ENCODE measurements at regions not wholly inside any gene's neighbourhood (a gene's known extent, or its start where the extent isn't known, plus 50 kb on each side); places are given as distances from the start of the nearest gene placed in this dataset.

GRCh38 chr10:125355657-125356056 lies 195.3 kb upstream of the CTBP2 start:
- ATAC-seq (ENCODE audit: low read depth) (no peak), DNase-seq (no peak)
- ChIA-PET CTCF (no interaction called here), POLR2A (no interaction called here)
- no peaks in the 10 kb centered on the region for H3K4me1 ChIP-seq (ENCODE audit: control insufficient read depth in 2 of 2, insufficient read depth in 2 of 2, low read length in 2 of 2)
- H3K27ac ChIP-seq (ENCODE audit: low read length in 2 of 2), result no peak overlapping the region
- Mint-ChIP-seq H3K4me1 (no peaks in the 10 kb centered on the region), H3K9me3 (ENCODE audit: insufficient read depth) (peaks cover 3% of the 10 kb centered on the region), H3K27me3 (peaks cover 9% of the 10 kb centered on the region), H3K27ac (no peak overlapping the region), H3K4me3 (no peak overlapping the region)
- H3K9me3 ChIP-seq (ENCODE audit: control extremely low read depth in 1 of 3, control insufficient read depth in 2 of 3, insufficient read depth in 1 of 3, low read length in 2 of 3), result peaks cover 0 to 15% (median 0%) of the 10 kb centered on the region in 3 donors
- no peak overlapping the region for H3K9ac ChIP-seq (ENCODE audit: low read length)
- 85% methylated on average over 13 of the region's 17 CpGs for WGBS (ENCODE audit: insufficient coverage)
- H3K79me2 ChIP-seq (ENCODE audit: control insufficient read depth, insufficient read depth, low read length), result no peaks in the 10 kb centered on the region
- no peaks in the 10 kb centered on the region for H4K20me1 ChIP-seq (ENCODE audit: control insufficient read depth, insufficient read depth, low read length, poor library complexity, severe bottlenecking)
- no peak overlapping the region for H2AFZ ChIP-seq (ENCODE audit: insufficient read depth, low read depth, low read length, poor library complexity, severe bottlenecking)
- H3K4me3 ChIP-seq (ENCODE audit: control extremely low read depth in 1 of 5, extremely low read depth in 1 of 5, insufficient read depth in 1 of 5, low read depth in 2 of 5, low read length in 4 of 5), result no peak overlapping the region
- TF ChIP-seq EZH2 (IDR thresholded peaks at IDR 0.05; ENCODE audit: borderline replicate concordance, insufficient read depth, low read depth, low read length, poor library complexity, severe bottlenecking) (no peak), CTCF (IDR thresholded peaks at IDR 0.05) (no peak)
- intact Hi-C loops (cut with micrococcal nuclease), result no loop called here
- no peaks in the 10 kb centered on the region for H3K36me3 ChIP-seq (replicated peaks in 1 of 2; ENCODE audit: control extremely low read depth in 1 of 2, control insufficient read depth in 1 of 2, extremely low read depth in 1 of 2, insufficient read depth in 2 of 2, low read length in 1 of 2)
- no peaks in the 10 kb centered on the region for H3K27me3 ChIP-seq (replicated peaks in 1 of 4; ENCODE audit: control extremely low read depth in 1 of 4, control insufficient read depth in 3 of 4, insufficient read depth in 4 of 4, low read length in 3 of 4)
- H3K4me2 ChIP-seq (replicated peaks; ENCODE audit: low read depth, low read length, poor library complexity, severe bottlenecking), result no peak overlapping the region

GRCh38 chr10:125350519-125350918 lies 190.2 kb upstream of the CTBP2 start:
- no peaks in the 10 kb centered on the region for H3K9me3 Mint-ChIP-seq (ENCODE audit: insufficient read depth)
- intact Hi-C loops (cut with micrococcal nuclease), result no loop called here
- no peaks in the 10 kb centered on the region for H3K36me3 ChIP-seq (replicated peaks in 1 of 2; ENCODE audit: control extremely low read depth in 1 of 2, control insufficient read depth in 1 of 2, extremely low read depth in 1 of 2, insufficient read depth in 2 of 2, low read length in 1 of 2)
- TF ChIP-seq CTCF (IDR thresholded peaks at IDR 0.05), result no peak
- TF ChIP-seq EZH2 (IDR thresholded peaks at IDR 0.05; ENCODE audit: borderline replicate concordance, insufficient read depth, low read depth, low read length, poor library complexity, severe bottlenecking), result no peak
- peaks cover 18% of the 10 kb centered on the region for H3K27me3 Mint-ChIP-seq
- H3K4me2 ChIP-seq (replicated peaks; ENCODE audit: low read depth, low read length, poor library complexity, severe bottlenecking), result no peak overlapping the region
- no peaks in the 10 kb centered on the region for H3K4me1 ChIP-seq (ENCODE audit: control insufficient read depth in 2 of 2, insufficient read depth in 2 of 2, low read length in 2 of 2)
- no peaks in the 10 kb centered on the region for H3K4me1 Mint-ChIP-seq
- H3K4me3 ChIP-seq (ENCODE audit: control extremely low read depth in 1 of 5, extremely low read depth in 1 of 5, insufficient read depth in 1 of 5, low read depth in 2 of 5, low read length in 4 of 5), result no peak overlapping the region
- ChIA-PET POLR2A (no interaction called here), CTCF (no interaction called here)
- H4K20me1 ChIP-seq (ENCODE audit: control insufficient read depth, insufficient read depth, low read length, poor library complexity, severe bottlenecking), result no peaks in the 10 kb centered on the region
- no peak overlapping the region for H3K27ac ChIP-seq (ENCODE audit: low read length in 2 of 2)
- ATAC-seq (ENCODE audit: low read depth), result no peak
- H3K9me3 ChIP-seq (ENCODE audit: control extremely low read depth in 1 of 3, control insufficient read depth in 2 of 3, insufficient read depth in 1 of 3, low read length in 2 of 3), result peaks cover 0 to 4% (median 0%) of the 10 kb centered on the region in 3 donors
- H3K79me2 ChIP-seq (ENCODE audit: control insufficient read depth, insufficient read depth, low read length), result no peaks in the 10 kb centered on the region
- peaks cover 0 to 8% (median 3%) of the 10 kb centered on the region in 4 experiments for H3K27me3 ChIP-seq (replicated peaks in 1 of 4; ENCODE audit: control extremely low read depth in 1 of 4, control insufficient read depth in 3 of 4, insufficient read depth in 4 of 4, low read length in 3 of 4)
- H3K4me3 Mint-ChIP-seq, result no peak overlapping the region
- H3K9ac ChIP-seq (ENCODE audit: low read length), result no peak overlapping the region
- H3K27ac Mint-ChIP-seq, result no peak overlapping the region
- H2AFZ ChIP-seq (ENCODE audit: insufficient read depth, low read depth, low read length, poor library complexity, severe bottlenecking), result no peak overlapping the region
- WGBS (ENCODE audit: insufficient coverage), result 67% methylated on average over 1 of the region's 2 CpGs
- no peak for DNase-seq

All from B cell (primary cell).